Right atrium auricular region (tissue), 2 donors: ENCODE measurements at regions not wholly inside any gene's neighbourhood (a gene's known extent, or its start where the extent isn't known, plus 50 kb on each side); places are given as distances from the start of the nearest gene placed in this dataset.

ENCODE experiments used
- DNase-seq: peaks from one replicate; pipeline ENCODE4 v3.0.0-alpha.2; 2019; ENCODE audit warnings: low spot score
- H3K27ac ChIP-seq, 2 donors: fragments of 200-600 bp; sonication (generic); 1 replicate in 1 of 2; 2 replicates in 1 of 2; pipeline ENCODE4 v1.5.1; 2016 to 2019
- H3K27me3 ChIP-seq, 2 donors: fragments of 200-600 bp; sonication (generic); one replicate each; pipeline versions ENCODE4 v1.5.1 to v1.6.0; 2017 to 2019
- H3K36me3 ChIP-seq: fragments of 200-600 bp; sonication (generic); one replicate; pipeline ENCODE4 v1.5.1; 2016
- H3K4me1 ChIP-seq, 2 donors: fragments of 200-600 bp; sonication (generic); one replicate each; pipeline versions ENCODE4 v1.5.1 to v1.6.0; 2017 to 2019
- H3K4me3 ChIP-seq, 2 donors: fragments of 200-600 bp; sonication (generic); 1 replicate in 1 of 2; 2 replicates in 1 of 2; pipeline ENCODE4 v1.5.1; 2017 to 2019; ENCODE audit warnings: mild to moderate bottlenecking in 1 of 2, moderate library complexity in 1 of 2
- H3K9me3 ChIP-seq, 2 donors: fragments of 200-600 bp; sonication (generic); one replicate each; pipeline ENCODE4 v1.5.1; 2019
- TF ChIP-seq, protein P1 (sequence below), 2 donors: fragments of 200-600 bp; sonication (generic); IDR thresholded peaks; one replicate each; pipeline ENCODE4 v1.5.1; 2019; ENCODE audit warnings: antibody characterized with exemption in 2 of 2

DNA sequence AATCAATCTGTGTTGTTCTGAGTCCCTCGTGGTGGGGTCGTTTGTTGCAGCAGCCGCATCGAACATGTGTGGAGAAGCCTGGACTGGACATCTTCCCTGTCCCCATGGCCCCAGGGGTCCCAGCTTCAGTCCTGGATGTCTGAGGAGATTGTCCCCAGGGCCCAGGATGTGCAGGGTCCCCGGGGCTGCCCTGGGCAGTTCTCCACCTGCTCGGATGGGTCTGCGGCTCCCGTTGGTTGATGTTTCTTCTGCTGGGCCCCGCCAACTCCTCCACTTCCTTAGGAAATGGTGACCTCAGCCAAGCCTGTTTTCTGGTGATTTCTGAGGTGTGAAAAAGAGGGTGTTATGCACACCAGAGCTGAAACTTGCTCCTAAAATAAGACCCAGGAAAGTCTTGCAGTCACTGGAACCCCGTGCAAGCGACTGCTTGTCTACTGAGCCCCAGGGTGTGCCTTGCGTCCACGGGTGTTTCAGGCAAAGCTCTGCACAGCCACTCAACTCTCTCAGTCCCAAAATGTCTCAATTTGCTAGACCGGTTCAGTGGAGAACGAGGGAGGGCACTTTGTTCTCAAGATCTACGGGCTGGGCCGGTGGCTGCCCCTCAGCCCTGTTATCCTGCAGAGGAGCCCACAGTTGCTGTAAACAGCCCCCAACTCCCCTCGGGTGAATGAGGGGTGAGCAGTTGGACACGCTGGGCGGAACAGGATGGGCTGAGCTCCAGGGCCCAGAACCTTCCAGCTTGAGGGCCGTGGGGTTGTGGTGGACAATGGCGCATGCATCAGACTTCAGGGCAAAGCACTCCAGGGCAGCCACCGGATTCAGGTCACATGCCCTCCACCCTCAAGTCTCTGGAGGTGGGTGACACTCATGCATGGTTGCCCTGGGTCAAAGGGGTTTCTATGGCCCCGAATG lies 66.7 kb upstream of the OLFM1 start:
- Histone ChIP-seq H3K27ac (no peak overlapping the region), H3K9me3 (no peaks in the 10 kb centered on the region), H3K27me3 (no peaks in the 10 kb centered on the region), H3K36me3 (no peaks in the 10 kb centered on the region), H3K4me3 (no peak overlapping the region), H3K4me1 (no peaks in the 10 kb centered on the region)
- TF ChIP-seq, protein P1, sequence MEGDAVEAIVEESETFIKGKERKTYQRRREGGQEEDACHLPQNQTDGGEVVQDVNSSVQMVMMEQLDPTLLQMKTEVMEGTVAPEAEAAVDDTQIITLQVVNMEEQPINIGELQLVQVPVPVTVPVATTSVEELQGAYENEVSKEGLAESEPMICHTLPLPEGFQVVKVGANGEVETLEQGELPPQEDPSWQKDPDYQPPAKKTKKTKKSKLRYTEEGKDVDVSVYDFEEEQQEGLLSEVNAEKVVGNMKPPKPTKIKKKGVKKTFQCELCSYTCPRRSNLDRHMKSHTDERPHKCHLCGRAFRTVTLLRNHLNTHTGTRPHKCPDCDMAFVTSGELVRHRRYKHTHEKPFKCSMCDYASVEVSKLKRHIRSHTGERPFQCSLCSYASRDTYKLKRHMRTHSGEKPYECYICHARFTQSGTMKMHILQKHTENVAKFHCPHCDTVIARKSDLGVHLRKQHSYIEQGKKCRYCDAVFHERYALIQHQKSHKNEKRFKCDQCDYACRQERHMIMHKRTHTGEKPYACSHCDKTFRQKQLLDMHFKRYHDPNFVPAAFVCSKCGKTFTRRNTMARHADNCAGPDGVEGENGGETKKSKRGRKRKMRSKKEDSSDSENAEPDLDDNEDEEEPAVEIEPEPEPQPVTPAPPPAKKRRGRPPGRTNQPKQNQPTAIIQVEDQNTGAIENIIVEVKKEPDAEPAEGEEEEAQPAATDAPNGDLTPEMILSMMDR (IDR thresholded peaks at IDR 0.05) = no peak
- DNase-seq = no peak

DNA sequence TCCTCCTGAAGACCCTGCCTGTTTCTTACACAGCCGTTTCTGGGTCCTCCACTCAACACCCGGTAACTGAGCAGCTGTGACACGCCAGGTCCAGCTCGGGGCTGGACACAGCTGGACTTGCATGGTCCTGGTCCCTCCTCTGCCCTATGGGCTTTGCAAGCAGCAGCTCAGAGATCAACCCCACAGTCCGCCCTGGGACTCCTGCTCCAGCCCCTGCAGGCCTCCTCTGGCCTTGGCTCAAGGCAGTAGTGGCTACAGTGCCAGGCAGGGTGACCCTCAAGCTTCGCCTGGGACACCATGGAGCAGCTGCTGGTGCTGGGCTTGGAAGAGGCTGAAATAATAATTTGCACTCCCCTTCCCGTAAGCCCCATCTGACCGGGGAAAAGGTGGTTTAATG lies 66.1 kb upstream of the OLFM1 start:
- Histone ChIP-seq H3K27me3 (no peaks in the 10 kb centered on the region), H3K4me3 (no peak overlapping the region), H3K9me3 (no peaks in the 10 kb centered on the region), H3K27ac (no peak overlapping the region), H3K36me3 (no peaks in the 10 kb centered on the region), H3K4me1 (no peaks in the 10 kb centered on the region)
- DNase-seq = no peak
- TF ChIP-seq, protein P1 (IDR thresholded peaks at IDR 0.05) = no peak

DNA sequence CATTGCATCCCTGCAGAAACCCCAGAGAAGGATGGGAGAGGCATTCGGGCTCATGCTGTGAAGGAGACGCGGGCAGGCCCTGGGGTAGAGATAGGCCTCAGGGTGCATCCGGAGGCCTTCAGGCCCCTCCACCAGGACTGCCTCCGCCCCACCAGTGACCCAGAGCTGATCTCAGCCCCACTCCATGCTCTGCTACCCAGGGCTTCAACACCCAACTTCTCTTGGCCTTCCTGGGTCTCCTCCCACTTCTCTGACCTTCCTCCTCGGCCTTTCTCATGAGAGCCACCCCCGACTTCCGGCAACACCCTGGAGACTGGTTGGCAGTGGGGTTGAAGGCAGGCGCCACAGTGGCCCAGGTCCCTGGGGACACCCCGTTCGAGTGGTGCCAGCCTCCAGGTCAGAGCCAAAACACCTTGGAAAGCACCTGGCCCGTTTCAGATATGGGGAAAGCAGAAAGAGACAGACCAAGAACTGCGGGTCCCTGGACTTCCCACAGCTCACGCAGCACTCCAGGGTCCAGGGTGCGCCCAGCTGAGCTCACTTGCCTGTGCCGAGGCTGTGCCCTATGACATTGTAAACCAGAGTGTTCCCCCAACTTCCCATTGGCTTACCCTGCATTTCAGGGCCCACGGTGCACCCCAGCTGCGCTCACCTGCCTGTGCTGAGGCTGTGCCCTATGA lies 65.1 kb upstream of the OLFM1 start:
- Histone ChIP-seq H3K9me3 (no peaks in the 10 kb centered on the region), H3K4me3 (no peak overlapping the region), H3K27ac (no peak overlapping the region), H3K36me3 (no peaks in the 10 kb centered on the region), H3K4me1 (no peaks in the 10 kb centered on the region), H3K27me3 (no peaks in the 10 kb centered on the region)
- DNase-seq = no peak
- TF ChIP-seq, protein P1 (IDR thresholded peaks at IDR 0.05) = no peak

DNA sequence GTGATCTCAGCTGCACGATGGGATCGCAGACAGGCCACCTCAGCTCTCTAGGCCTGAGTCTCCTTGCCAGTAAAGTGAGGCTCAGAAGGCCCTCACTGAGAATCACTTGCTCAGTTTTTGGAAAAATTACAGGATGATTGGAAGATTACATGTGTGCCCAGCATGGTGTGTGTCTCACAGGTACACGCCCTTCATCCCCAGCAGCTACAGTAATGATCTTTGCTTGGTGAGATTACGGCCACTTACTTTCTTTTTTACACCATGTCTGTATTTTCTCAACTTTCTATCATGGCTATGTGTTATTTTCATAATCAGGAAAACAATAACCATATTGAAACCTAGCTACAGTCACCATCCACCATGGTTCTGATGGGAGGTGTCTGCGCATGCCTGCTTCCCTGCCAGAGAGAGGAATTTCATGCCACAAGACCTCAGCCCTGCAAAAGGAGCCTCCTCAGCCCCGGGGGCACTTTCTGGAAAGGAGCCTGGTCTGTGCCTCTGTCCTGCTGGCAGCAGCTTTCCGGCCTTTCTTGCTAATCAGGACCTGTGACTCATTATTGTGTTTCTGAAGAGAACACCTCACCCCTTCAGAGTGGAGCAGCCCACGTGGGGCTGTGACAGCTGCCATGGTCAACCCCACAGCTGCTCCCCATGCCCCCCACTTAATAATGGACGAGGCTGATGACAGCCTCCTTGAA lies 64.2 kb upstream of the OLFM1 start:
- H3K4me3 ChIP-seq = no peak overlapping the region
- TF ChIP-seq, protein P1 (IDR thresholded peaks at IDR 0.05) = no peak
- no peaks in the 10 kb centered on the region for H3K27me3 ChIP-seq
- no peaks in the 10 kb centered on the region for H3K9me3 ChIP-seq
- H3K4me1 ChIP-seq = no peaks in the 10 kb centered on the region
- H3K36me3 ChIP-seq = no peaks in the 10 kb centered on the region
- no peak overlapping the region for H3K27ac ChIP-seq
- DNase-seq = no peak

DNA sequence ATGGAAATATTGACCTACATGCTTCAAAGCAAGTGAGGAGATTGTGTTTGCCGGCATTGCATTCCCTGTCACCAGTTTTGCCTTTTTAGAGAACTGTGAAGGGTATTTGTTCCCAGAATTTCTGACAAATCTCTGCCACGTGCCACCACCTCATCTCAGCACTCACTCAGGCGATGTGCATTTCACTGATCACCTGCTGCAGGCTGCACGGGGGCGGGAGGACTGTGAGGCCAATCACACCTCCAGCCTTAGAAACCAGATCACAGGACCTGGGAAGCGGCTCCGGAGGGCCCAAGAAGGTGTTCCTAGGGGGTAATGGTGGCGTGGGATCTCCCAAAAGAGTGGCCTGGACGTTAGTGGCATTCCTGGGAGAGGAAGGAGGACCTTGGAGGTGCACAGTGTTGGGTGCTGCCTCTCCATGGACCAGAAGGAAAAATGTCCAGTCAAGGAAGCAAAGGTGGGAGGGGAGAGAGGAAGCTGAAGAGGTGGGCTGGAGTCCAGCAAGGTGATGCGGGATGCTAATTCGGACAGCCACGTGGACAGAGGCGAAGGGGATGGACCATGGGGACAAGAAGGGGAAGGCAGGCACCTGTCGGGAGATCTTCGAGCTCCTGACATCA lies 63.6 kb upstream of the OLFM1 start:
- Histone ChIP-seq H3K27ac (no peak overlapping the region), H3K4me3 (no peak overlapping the region), H3K27me3 (no peaks in the 10 kb centered on the region), H3K9me3 (no peaks in the 10 kb centered on the region), H3K36me3 (no peaks in the 10 kb centered on the region), H3K4me1 (no peaks in the 10 kb centered on the region)
- no peak for DNase-seq
- TF ChIP-seq, protein P1 (IDR thresholded peaks at IDR 0.05) = no peak
